Endothelial cell of umbilical vein (primary cell): ENCODE measurements at regions not wholly inside any gene's neighbourhood (a gene's known extent, or its start where the extent isn't known, plus 50 kb on each side); places are given as distances from the start of the nearest gene placed in this dataset.

Experiments
- BruUV-seq: library from RNA; stranded (reverse); fragments of 400-500 nt; replicated peaks from 2 replicates; lab custom pipeline; 2021; lab: Mats Ljungman, UMichigan
- CTCF ChIA-PET: fragments of 300-600, 350-600 bp; sonication (Branson Sonifier 250); formaldehyde crosslinking; loops from one replicate; lab custom pipeline; 2021; ENCODE audit warnings: antibody characterized with exemption, inconsistent platforms; lab: Charles Lee
- POLR2A ChIA-PET: fragments of 300-600, 350-600 bp; sonication (Branson Sonifier 250); formaldehyde crosslinking; loops from one replicate; lab custom pipeline; 2021; ENCODE audit warnings: antibody characterized with exemption, inconsistent platforms; lab: Charles Lee
- DNase-seq: peaks from one replicate; pipeline ENCODE4 v3.0.0-alpha.2; 2011; ENCODE audit warnings: low read depth, low spot score
- FAIRE-seq: peaks from 2 replicates; lab custom pipeline; 2011; peaks lifted over from hg19 to GRCh38; lab: Jason Lieb, UNC
- H2AFZ ChIP-seq: 2 replicates; pipeline ENCODE4 v1.6.0; 2012; ENCODE audit warnings: low read depth, low read length, control low read depth, inconsistent platforms
- H3K27ac ChIP-seq: 2 replicates; pipeline ENCODE4 v1.5.1; 2011; ENCODE audit warnings: low read depth, mild to moderate bottlenecking, control low read depth, low read length, moderate library complexity; ENCODE audit not compliant: insufficient read depth
- H3K27me3 ChIP-seq, 2 experiments: 2 replicates each; pipeline versions ENCODE4 v1.6.0 to v1.6.1; 2011; ENCODE audit warnings: low read length in 2 of 2, mixed read lengths in 1 of 2; ENCODE audit not compliant: control insufficient read depth in 2 of 2, insufficient read depth in 2 of 2
- H3K36me3 ChIP-seq, 2 experiments: 2 replicates in 1 of 2; 3 replicates in 1 of 2; pipeline ENCODE4 v1.5.1; 2011; ENCODE audit warnings: low read length in 2 of 2, mild to moderate bottlenecking in 1 of 2, moderate library complexity in 1 of 2; ENCODE audit not compliant: control insufficient read depth in 2 of 2, insufficient read depth in 2 of 2; ENCODE audit errors: extremely low read depth in 1 of 2
- H3K4me1 ChIP-seq: 3 replicates; pipeline ENCODE4 v1.5.1; 2011; ENCODE audit warnings: mild to moderate bottlenecking, low read length; ENCODE audit not compliant: control insufficient read depth, insufficient read depth; ENCODE audit errors: extremely low read depth
- H3K4me2 ChIP-seq: 2 replicates; pipeline ENCODE4 v1.6.1; 2011; ENCODE audit warnings: low read length, control low read depth, mixed read lengths; ENCODE audit not compliant: insufficient read depth
- H3K4me3 ChIP-seq, 3 experiments: fragments of 200-600 bp in 1 of 3; sonication (generic), shearing (Covaris generic) in 1 of 3; replicated peaks in 1 of 3; 2 replicates each; pipeline ENCODE4 v1.5.1; 2011 to 2016; ENCODE audit warnings: control low read depth in 3 of 3, low read length in 3 of 3, mild to moderate bottlenecking in 2 of 3, inconsistent platforms in 1 of 3, low read depth in 1 of 3, moderate library complexity in 1 of 3; ENCODE audit not compliant: insufficient read depth in 1 of 3
- H3K79me2 ChIP-seq: 2 replicates; pipeline ENCODE4 v1.6.0; 2012; ENCODE audit warnings: low read length, inconsistent platforms; ENCODE audit not compliant: control insufficient read depth, insufficient read depth
- H3K9ac ChIP-seq: replicated peaks from 2 replicates; pipeline ENCODE3; 2011; ENCODE audit warnings: low read length, control low read depth; ENCODE audit not compliant: insufficient read depth; ENCODE audit errors: extremely low read depth
- H3K9me1 ChIP-seq: replicated peaks from 3 replicates; pipeline ENCODE4 v1.6.0; 2011; ENCODE audit warnings: mild to moderate bottlenecking, low read length; ENCODE audit not compliant: control insufficient read depth, insufficient read depth; ENCODE audit errors: extremely low read depth
- H3K9me3 ChIP-seq: replicated peaks from 2 replicates; pipeline ENCODE4 v1.5.1; 2012; ENCODE audit warnings: low read length, inconsistent platforms; ENCODE audit not compliant: control insufficient read depth, insufficient read depth
- H4K20me1 ChIP-seq: replicated peaks from 2 replicates; pipeline ENCODE3; 2011; ENCODE audit warnings: mild to moderate bottlenecking, low read length; ENCODE audit not compliant: control insufficient read depth, insufficient read depth; ENCODE audit errors: extremely low read depth
- CTCF ChIP-seq, 2 donors: IDR thresholded peaks; 1 replicate in 1 of 2; 2 replicates in 1 of 2; pipeline ENCODE4 v1.5.1; 2011; ENCODE audit warnings: low read length in 2 of 2, mild to moderate bottlenecking in 2 of 2, moderate library complexity in 2 of 2, control low read depth in 1 of 2, inconsistent platforms in 1 of 2, low read depth in 1 of 2; ENCODE audit not compliant: insufficient read depth in 1 of 2; ENCODE audit errors: extremely low read depth in 1 of 2
- EZH2 ChIP-seq: IDR thresholded peaks from 2 replicates; pipeline ENCODE4 v1.6.1; 2012; ENCODE audit warnings: borderline replicate concordance, low read depth, mild to moderate bottlenecking, moderate library complexity, low read length, inconsistent platforms; ENCODE audit not compliant: severe bottlenecking
- FOS ChIP-seq: IDR thresholded peaks from 2 replicates; pipeline ENCODE4 v1.6.1; 2011; ENCODE audit warnings: mild to moderate bottlenecking, low read length, moderate library complexity, borderline replicate concordance; ENCODE audit not compliant: insufficient read depth
- GATA2 ChIP-seq: IDR thresholded peaks from 2 replicates; pipeline ENCODE4 v1.7.0; 2011; ENCODE audit warnings: low read depth, mild to moderate bottlenecking, moderate library complexity, mixed read lengths, low read length; ENCODE audit not compliant: insufficient read length, insufficient read depth
- JUN ChIP-seq: IDR thresholded peaks from 2 replicates; pipeline ENCODE4 v1.6.1; 2011; ENCODE audit warnings: borderline replicate concordance, low read depth; ENCODE audit not compliant: insufficient read length, insufficient read depth
- MAX ChIP-seq: IDR thresholded peaks from 2 replicates; pipeline ENCODE4 v1.6.1; 2011; ENCODE audit not compliant: insufficient read depth, insufficient read length
- MYC ChIP-seq: IDR thresholded peaks from one replicate; pipeline ENCODE4 v1.6.1; 2011; ENCODE audit warnings: mild to moderate bottlenecking, low read depth, low read length
- POLR2A ChIP-seq: IDR thresholded peaks from 2 replicates; pipeline ENCODE4 v1.6.1; 2012; ENCODE audit warnings: low read depth, mild to moderate bottlenecking, control low read depth, low read length
- POLR2AphosphoS5 ChIP-seq: IDR thresholded peaks from 2 replicates; pipeline ENCODE4 v1.6.1; 2012; ENCODE audit warnings: low read depth, mild to moderate bottlenecking, control low read depth, low read length, moderate library complexity; ENCODE audit not compliant: insufficient read depth
- dilution Hi-C: fragments of 300-500 bp; cut with MboI; formaldehyde crosslinking; loops from one replicate; pipeline ENCODE4 v1.15.0; 2019; ENCODE audit warnings: low sequenced_read_pairs; ENCODE audit not compliant: extremely low pct_ligation_motif_present
- intact Hi-C: fragments of 100-400 bp; cut with micrococcal nuclease; formaldehyde crosslinking; loops from one replicate; pipeline ENCODE4 v1.10.0; 2022

GRCh38 chr6:163648868-163649267, 234.3 kb downstream of the QKI start:
- Histone ChIP-seq H3K27me3 (no peaks in the 10 kb centered on the region), H3K4me3 (no peak overlapping the region), H3K4me1 (no peaks in the 10 kb centered on the region), H4K20me1 (no peaks in the 10 kb centered on the region), H3K4me2 (no peak overlapping the region), H3K9me1 (no peaks in the 10 kb centered on the region), H3K9me3 (no peaks in the 10 kb centered on the region), H3K9ac (no peak overlapping the region), H3K79me2 (no peaks in the 10 kb centered on the region), H3K36me3 (no peaks in the 10 kb centered on the region), H3K27ac (no peak overlapping the region), H2AFZ (no peak overlapping the region)
- BruUV-seq, result no TSS peak
- FAIRE-seq, result no peak
- ChIA-PET CTCF (no interaction called here), POLR2A (no interaction called here)
- DNase-seq, result no peak
- intact Hi-C loops (no loop called here), dilution Hi-C loops (no loop called here)
- TF ChIP-seq FOS (no peak), JUN (no peak), EZH2 (no peak)

GRCh38 chr6:163647624-163648023, 233.1 kb downstream of the QKI start:
- Histone ChIP-seq H3K9ac (no peak overlapping the region), H3K27me3 (no peaks in the 10 kb centered on the region), H3K4me3 (no peak overlapping the region), H3K4me1 (no peaks in the 10 kb centered on the region), H3K9me1 (no peaks in the 10 kb centered on the region), H4K20me1 (no peaks in the 10 kb centered on the region), H3K27ac (no peak overlapping the region), H3K4me2 (no peak overlapping the region), H3K36me3 (no peaks in the 10 kb centered on the region), H3K79me2 (no peaks in the 10 kb centered on the region), H3K9me3 (no peaks in the 10 kb centered on the region), H2AFZ (no peak overlapping the region)
- intact Hi-C loops (no loop called here), dilution Hi-C loops (no loop called here)
- POLR2A ChIA-PET, result no interaction called here
- DNase-seq (no peak), FAIRE-seq (no peak)
- no peak for TF ChIP-seq POLR2AphosphoS5
- TF ChIP-seq CTCF (IDR thresholded peaks at IDR 0.05; ENCODE audit: extremely low read depth in 1 of 2, insufficient read depth in 1 of 2, low read depth in 1 of 2, low read length in 2 of 2), result no peak
- TF ChIP-seq JUN, result no peak
- no peak for TF ChIP-seq POLR2A
- TF ChIP-seq MAX, result no peak
- no peak for TF ChIP-seq FOS
- TF ChIP-seq EZH2, result no peak
- TF ChIP-seq GATA2, result no peak
- no peak for TF ChIP-seq MYC
- CTCF ChIA-PET, result no interaction called here
- no TSS peak for BruUV-seq
